CD4-positive, alpha-beta T cell treated with Interleukin-4 for 1 hour (primary cell): ENCODE measurements at regions not wholly inside any gene's neighbourhood (a gene's known extent, or its start where the extent isn't known, plus 50 kb on each side); places are given as distances from the start of the nearest gene placed in this dataset.
"Not testable (repeated sequence)": the region's sequence is repeated elsewhere in the genome, so short reads cannot be mapped to it uniquely, and the experiment has no call there.

Experiments used
- DNase-seq, 2 donors: peaks; one replicate each; pipeline ENCODE4 v3.0.0-alpha.2; 2020 to 2022

DNA sequence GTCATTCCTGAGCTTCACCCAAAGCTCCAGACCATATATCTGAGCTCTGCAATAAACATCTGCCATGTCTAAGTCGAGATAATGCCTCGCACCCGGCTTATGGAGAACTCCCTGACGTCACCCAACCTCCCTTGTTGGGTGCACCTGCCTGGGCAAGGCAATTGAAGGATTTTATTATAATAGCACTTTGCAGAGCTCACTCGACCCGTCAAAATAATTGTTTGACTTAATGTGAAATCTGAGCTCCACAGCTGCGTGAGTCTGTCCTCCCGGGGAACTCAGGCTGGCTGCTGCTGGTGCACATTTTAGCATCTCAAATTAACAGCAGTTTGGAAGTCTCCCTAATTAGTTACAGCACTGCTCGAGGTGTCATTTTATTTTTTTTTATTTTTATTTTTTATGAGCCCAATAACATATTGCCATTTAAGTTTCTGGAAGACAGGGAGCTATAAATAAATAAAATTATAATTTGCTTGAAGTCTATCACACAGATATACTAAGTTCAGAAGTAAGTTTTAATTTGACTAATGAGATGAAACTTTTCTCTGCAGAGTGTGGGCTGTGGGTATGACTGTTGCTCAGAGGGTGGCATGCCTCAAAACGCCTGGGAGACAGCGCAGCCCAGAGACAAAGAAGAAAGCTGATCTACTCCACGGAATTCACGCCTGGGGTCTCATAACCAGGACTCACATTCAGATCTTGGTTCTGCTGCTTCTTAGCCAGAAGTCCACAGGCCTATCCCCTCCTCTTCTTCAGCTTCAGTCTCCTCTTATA, 401.4 kb upstream of the C16orf82 start:
- DNase-seq, result no peak

DNA sequence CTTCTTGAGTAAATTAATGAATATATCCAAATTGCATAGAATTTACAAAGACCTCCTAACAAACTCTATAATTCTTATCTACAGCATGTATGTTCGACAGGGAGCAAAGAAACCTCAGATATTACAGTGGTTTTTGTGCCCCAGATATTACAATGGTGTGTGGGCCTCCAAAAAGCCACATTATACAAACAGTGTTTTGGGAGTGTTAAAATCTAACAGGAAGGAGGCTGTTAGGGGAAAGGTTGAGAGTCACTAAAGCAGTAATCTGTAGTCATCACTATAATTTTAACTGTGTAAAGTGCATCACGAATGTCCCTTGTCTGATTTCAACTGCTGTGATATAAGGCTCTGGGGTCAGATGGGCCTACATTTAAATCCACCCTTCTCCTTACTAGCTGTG, 400.2 kb upstream of the C16orf82 start:
- DNase-seq, result no peak

DNA sequence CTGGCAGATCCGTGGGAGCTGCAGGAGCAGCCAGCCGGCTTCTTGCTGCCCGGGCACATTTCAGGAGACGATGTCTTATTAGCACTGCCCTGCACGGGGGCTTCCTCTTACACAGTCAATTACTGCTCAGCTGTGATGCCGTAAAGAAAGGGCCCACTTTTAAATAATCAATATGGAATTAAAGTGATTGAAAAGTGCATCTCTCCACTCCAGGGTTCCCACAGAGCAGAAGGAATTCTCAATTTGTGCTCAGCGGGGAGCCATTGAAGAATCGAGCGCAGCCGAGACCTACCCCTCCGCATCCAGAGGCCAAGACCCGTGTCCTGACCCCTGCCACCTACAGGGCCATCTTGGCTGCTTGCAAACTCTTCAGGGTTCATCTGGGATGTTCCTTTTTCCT, 399.4 kb upstream of the C16orf82 start:
- no peak for DNase-seq

DNA sequence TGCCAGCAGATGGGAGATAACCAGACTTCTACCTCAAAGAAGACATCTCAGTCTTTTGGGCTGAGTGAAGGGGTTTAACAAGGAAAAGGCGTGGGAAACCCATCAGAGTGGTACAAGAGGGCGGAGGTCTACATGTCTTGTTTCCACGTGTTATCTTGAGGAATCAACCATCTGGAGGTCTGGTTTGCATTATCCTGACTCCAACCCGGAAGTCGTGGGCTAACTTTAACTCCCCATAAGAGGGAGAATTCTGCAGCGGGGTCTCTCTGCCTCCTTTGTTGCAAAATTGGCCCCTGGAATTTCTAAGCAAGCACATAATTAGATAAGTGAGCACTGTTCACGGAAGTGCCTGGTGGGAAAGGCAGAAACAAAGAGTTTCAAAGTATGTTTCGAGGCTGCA, 398.7 kb upstream of the C16orf82 start:
- DNase-seq, result no peak

DNA sequence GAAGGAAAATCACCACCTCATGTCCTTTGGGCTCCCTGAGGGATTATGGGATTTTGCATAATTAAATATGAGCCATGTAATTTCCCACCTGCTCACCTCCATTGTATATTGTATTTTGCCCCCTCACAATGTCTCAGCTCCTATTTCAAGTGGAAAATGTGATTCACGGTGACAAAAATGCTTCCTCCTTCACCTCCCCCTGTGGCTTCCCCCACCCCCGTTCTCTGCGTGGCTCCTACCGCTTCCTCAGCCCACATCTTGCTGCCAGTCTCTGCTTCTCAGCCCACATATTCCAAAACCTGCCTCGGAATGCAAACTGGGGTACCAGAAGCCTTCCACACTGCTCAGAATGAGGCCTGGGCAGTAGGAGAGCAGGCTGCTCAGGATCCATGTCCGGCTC, 394.5 kb upstream of the C16orf82 start:
- DNase-seq, result no peak

DNA sequence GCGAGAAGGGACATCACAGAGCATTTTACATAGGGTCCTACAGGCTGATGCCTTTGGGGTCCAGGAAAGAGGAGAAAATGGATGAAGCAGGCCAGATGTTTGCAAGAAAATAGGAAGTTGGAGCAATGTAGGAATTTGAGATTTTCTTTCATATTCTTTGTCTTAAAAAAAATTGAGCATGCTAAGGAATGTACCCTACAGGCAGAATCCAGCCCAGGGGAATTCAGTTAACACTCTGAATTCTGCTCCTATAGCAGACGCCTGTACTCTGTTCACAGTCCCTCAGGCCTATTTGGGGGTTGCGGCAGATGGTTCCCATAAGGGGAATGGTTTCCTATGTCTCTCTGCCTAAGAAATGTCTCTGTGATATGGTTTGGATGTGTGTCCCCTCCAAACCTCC, 393.7 kb upstream of the C16orf82 start:
- DNase-seq, result no peak

DNA sequence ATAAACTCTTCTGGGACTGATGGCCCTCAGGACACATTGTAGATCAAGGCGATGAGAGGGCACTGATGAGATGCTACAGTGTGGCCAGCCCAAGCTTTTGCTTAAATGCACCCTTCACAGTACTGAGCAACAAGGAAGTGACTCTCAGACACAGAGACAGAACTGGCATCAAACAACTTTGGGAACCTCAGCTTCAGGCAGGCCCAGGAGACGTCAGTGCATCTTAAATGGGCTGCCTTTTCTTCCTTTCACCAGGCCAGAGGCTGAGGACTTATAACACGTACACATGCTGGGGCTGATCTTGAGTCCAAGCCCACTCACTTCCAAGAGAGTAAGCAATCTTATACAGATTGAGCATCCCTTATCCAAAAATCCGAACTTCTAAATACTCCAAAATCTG, 386.1 kb upstream of the C16orf82 start:
- no peak for DNase-seq

DNA sequence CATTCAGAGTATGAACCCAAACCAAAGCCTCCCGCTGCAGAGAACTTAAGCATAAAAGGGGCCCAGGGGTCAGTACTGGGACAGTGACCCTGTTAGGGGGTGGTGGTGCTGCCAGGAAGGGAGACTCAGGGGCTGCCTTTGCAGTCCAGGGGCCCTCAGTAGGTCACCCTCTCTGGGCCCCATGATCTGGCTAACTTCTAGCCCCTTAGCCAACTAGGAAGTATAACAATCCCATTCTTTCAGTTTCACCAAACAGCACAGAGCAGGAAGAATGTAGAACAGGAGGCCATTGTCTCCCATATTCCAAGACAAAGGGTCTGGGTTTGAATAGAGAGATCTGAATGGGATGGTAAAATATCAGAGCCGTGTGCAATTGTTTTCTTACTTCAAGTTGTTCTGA, 378.6 kb upstream of the C16orf82 start:
- no peak for DNase-seq

DNA sequence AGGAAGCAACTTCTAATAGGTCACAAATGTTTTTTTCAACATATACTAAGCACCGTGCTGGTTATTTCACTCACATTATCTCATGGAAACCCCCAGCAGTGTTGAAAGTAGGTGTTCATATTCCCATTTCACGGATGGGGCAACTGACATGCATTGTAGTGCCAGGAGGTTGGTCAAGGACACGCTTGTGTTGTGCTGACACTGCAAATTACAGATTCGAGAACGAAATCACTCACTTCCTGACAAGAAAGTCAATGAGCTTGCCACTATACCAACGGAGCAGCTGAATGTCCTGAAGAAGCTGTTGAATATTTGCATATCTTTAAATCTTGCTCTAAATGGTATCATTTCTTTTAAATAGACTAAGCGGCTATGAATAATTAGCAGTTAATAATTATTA, 378.0 kb upstream of the C16orf82 start:
- DNase-seq, result no peak

DNA sequence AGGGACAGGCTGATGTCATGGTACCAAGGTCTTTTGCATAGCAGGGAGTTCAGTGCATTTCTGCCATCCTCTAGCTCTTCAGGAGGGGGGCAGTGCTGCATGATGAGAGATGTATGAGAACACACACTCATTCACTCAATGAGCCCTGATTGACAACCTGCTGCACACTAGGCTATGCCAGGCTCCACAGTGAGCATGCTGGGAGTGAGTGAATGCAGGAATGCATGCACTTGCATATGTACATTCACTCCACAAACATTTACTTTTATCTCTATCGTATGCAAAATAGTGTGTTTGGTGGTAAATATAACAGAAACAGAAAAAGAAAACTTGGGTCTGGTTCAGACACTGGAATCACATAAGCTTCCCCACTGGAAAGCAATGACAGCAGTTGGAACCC, 374.1 kb upstream of the C16orf82 start:
- DNase-seq, result no peak

DNA sequence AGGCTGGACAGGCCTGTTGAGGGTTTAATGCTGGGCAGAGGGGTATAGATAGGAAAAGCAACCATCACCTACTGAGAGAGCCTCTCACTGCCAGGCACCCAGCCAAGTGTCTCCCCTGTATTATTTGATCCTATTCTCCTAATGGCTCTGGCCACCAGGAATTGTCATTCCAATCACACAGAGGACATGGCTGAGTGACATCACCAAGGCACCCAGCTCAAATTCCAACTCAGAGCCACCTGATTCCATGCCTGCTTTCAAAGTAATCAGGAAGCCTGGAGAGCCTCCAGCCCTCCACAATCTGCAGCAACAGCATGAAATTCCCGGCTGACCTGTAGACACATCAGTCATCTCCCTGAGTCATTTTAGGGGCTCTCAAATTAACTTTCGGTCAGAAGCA, 368.9 kb upstream of the C16orf82 start:
- DNase-seq, result no peak

DNA sequence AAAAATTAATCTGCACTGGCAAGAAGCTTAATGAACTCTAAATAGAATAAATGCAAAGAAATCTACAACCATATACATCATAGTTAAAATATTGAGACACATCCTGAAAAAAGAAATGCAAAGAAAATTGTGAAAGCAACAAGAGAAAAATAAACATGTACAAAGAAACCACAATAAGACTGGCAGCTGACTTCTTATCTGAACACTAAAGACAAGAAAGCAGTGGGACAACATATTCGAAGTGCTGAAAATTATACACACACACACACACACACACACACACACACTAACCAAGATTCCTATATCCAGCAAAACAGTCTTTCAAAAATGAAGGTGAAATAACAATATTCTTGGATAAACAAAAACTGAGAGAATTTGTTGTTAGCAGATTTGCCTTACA, 366.5 kb upstream of the C16orf82 start:
- no peak for DNase-seq

DNA sequence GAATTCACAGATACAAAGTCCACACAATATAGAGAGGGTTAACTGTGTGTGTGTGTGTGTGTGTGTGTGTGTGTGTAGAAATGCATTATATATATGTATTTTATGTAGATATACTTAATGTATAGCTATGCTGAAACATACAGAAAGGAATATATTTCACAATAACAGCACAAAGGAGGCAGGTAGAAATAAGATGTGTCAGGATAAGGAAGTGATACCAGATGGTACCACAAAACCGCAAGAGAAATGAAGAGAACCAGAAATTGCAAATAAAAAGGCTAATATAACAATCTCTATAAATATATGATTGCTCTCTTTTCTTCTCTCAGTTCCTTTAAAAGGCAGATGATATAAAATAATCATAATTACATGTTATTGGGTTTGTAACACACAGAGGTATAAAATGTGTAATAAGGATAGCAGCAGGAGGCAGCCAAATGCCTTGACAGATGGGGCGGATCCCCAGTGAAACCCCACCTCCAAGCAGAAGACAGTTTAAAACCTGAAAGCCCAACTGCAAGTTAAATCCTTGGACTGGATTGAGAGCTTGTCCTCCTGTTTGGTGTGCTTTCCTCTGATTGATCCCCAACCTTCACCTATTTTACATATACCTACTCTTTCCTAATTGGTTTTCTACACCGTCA, 365.4 kb upstream of the C16orf82 start:
- DNase-seq, result no peak

DNA sequence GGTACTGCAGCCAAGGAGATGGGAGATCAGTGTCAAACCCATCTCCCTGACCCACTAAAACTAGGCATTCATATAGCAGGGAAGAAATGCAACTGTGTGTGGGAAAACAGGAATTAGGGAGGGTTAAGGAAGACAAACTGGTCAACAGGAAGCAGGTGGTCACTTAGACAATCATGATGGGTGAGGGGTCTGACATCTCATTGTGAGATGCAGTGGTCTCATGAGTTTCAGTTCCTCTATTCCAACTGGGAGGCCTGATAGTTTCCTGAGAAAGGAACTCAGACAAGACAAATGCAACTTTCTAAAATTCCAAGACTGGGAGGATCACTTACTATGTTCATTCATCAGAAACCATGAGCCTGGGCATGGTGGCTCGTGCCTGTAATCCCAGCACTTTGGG, 361.4 kb upstream of the C16orf82 start:
- DNase-seq, result no peak

DNA sequence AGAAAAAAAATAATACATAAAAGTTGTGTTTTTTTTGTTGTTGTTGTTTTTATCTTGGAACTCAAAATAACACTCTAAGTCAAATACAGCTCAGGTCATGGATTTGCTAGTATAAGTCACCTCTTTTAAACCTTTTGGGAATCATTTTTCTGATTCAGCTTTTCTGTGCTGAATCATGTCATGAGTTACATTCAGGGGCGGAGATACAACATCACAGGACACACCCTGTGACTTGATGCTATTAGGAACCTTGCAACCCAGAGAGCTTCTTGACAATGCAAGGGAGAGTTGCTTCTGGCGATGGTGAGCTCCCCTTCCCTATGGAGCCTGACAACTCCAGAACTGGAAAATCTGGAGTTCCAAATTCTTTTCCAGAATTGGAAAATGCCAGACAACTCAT, 358.3 kb upstream of the C16orf82 start:
- no peak for DNase-seq

DNA sequence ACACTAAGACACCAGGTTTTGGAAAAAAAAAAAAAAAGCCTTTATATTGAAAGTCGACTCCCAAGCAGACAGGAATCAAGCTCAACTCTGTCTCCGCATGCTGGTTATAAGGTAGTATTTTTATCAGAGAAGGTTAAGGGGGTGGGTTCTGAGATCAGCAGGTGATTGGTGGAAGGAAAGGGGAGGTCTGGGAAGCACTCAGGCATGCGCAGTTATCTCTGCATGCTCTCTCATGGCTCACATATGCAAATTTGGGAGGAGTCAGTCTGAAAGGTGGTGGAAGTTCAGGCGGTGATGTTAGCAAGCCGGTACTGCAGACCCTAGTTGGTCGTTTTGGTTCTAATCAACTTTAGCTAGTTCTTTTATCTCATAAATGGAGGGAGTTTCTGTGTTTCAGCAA, 357.6 kb upstream of the C16orf82 start:
- no peak for DNase-seq

DNA sequence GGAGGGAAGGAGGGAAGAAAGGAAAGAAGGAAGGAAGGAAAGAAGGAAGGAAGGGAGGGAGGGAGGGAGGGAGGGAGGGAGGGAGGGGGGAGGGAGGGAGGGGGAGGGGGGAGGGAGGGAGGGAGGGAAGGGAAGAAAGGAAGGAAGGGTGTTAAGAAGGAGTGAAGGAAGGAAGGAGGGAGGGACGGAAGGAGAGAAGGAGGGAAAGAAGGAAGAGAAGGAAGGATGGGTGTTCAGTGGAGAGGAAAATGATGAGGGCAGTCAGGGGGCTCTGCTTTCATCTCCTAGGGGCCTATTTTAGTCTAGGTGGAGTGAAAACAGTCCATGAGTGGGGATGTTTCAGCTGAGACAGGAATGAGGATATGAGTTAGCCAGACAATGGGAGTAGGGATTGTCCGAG, 357.0 kb upstream of the C16orf82 start:
- DNase-seq, result no peak

DNA sequence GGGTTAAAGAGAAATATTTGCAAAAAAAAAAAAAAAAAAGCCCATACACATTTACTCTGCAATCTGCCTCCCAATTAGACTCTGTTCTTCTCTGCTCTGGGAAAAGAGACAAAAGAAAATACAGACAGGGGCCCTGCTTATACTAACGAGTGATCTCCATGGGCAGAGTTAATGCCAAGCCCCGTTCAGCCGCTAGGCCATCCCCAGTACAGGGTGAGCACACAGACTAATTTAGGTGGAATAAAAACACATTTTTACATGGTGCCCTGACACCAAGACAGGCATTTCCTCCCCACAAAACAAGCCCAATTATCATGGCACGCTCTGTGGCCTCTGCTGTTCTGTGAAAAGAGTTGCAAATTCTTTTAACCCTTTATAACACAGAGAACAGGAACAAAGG, 356.3 kb upstream of the C16orf82 start:
- DNase-seq, result no peak

DNA sequence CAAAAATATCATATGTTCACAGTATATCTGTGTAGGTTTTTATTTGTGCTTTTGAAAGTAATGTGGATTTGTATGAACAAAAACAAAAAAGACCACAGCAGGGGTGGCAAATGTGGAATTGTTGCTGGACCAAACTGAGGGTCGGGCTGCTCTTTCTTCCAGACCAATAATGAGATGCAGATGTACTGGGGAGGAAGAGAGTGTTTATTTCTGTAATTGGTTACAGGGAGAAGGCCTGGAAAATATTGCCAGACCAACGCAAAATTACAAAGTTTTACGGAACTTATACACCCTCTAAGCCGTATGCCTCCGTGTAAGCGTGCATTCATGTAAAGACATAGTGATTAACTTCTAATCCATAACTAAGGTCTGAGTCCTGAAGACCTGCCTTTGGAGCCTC, 353.9 kb upstream of the C16orf82 start:
- DNase-seq, result no peak

DNA sequence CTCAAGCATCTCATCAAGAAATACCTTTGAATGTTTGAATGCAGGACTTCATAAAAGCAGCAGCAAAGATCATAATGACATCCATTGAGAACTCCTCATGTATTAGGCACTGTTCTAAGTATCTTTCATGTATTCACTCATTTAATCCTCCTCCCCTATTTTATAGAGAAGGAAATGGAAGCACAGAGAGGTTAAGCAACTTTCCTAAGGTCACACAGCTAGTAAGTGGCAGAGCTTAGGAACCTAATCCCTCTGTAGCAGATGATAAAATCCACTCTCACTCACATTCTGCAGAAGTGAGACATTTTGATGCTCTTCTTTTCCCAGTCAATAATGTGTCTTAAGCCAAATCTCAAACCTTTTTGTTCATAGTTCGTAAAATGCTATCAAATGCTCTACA, 350.8 kb upstream of the C16orf82 start:
- DNase-seq, result no peak

DNA sequence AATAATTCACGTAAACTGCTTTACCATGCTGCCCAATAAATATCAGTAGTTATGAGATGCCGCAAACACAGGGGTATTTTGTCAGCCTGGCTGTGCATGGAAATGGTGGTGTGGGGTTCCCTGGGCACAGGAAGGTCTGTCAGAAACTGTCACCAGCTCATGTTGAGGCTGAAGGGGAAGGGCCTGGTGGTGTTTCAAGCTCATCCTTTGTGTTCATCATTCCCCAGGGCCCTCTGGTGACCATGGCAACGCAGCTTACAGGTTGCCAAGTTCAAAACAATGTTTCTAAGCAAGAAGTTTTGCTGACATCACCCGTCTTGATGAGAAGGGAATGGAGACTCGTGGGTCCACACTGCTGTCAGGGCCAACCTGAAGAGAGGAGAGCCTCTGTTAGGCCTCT, 348.9 kb upstream of the C16orf82 start:
- no peak for DNase-seq

DNA sequence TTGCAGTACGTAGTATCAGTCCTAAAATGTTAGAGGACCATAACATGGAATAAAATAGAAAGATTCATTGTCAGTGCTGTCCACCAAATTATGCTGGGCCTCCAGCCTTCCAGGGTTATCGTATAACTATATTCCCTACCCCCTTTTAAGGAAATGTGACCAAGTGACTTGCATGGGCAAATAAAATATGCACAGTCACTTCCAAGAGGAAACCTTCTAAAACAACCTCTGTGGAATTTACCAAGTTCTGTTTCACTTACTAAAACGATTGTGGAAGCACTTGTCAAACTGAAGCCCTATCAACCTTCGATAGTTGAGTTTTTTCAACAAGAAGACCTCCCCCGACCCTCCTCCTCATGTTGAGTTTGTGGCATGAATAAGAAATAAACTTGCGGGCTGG, 345.4 kb upstream of the C16orf82 start:
- no peak for DNase-seq

DNA sequence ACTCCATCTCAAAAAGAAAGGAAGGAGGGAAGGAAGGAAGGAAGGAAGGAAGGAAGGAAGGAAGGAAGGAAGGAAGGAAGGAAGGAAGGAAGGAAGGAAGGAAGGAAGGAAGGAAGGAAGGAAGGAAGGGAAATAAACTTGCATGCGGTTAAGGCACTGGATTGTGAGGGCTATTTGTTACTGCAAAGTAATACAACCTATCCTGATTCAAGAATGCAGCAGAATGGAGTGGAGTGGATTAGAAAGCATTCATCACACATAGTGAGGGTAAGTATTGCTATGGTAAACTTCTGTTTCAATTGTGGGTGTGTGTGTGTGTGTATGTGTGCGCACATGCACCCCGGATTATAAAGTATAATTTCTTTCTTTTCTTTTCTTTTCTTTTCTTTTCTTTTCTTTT, 344.8 kb upstream of the C16orf82 start:
- not testable (repeated sequence) for DNase-seq

DNA sequence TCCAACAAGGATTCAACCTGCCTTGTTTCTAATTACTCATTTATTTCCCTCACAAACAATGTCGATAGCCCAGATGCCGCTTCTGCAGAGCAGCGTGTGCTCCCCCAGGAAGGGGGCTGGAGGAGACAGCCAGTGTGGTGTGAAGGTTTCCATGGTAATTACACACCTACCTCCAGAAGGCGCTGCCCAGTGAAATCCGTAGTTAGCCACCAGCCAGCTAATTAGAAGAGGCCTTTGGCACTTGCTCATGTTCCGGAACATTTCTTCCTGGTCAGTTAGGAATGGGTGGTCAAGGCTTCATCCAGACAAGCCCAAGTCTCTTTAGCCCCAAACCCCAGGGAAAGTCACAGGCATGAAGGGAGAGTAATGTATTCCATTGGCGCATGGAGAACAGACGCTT, 342.5 kb upstream of the C16orf82 start:
- no peak for DNase-seq

DNA sequence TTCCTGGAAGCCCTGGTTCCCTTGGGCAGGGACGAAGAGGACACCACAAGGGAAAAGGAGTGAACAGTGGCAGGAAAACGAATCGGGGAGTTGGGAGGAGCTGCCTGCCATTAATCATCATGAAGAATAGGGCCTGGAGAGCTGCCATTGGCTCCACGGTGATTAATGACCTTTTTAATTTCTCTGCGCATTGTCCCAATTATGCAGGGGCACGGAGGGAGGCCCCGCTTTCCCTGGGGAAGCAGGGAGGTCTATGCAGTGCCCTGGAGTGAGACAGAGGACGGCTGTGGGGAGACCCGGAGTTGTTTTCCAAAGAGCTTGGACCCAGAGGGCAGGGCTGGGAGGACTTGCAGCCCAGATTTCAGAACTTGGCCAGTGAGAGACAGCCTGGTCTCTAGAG, 338.9 kb upstream of the C16orf82 start:
- DNase-seq, result no peak
